ENCODE measurements at regions not wholly inside any gene's neighbourhood (a gene's known extent, or its start where the extent isn't known, plus 50 kb on each side); places are given as distances from the start of the nearest gene placed in this dataset.

DNA sequence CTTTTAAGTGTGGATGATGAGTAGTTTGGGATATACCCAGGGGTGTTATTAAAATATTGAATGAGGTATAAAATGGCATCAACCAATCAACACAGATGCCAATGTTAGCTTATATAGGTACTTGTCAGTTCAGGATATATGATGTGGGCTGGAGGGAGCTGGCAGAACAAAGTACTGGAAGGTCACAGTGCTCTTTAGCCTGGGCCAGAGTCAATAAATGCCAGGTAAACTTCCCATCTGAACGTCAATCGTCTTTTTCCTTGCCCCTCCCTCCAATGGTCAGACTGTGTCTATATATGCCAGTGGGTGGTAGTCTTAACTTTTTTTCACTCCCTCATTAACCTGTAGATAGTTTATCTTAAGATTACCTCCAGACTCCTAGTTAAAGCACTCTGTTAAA lies 140.8 kb upstream of the RBMS1 start:
- no peak for DNase-seq

- DNase-seq = no peak
These were observed 141.9 kb upstream of the RBMS1 start for GRCh38 chr2:160635488-160635887.

- no peak for DNase-seq
These were observed 145.9 kb upstream of the RBMS1 start for GRCh38 chr2:160639472-160639871.

- no peak for DNase-seq
These were observed 153.3 kb upstream of the RBMS1 start for GRCh38 chr2:160646684-160647444.

- DNase-seq = no peak
These were observed 154.5 kb upstream of the RBMS1 start for GRCh38 chr2:160647967-160648685.

DNA sequence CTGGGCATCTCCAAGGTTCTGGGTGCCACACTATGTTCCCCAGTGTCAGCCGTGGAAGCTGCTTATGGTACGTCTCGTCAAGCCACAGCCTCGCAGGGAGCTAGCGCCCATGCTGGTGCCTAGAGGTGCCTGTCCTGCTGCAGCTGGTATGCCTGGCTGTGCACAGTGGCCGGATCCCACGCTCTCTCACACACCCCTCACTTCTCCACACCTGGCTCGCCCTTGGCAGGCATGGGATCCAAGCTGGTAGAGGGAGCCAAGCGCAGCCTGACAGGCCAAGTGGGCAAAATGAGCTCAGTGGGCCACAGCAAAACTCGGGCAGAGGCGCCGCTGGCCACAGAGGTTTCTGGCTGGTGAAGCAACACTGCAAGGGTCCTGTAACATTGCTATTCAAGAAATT lies 156.1 kb upstream of the RBMS1 start:
- DNase-seq = no peak

GRCh38 chr2:160650196-160651118 lies 156.8 kb upstream of the RBMS1 start:
- DNase-seq = no peak

- DNase-seq = no peak
These were observed 158.0 kb upstream of the RBMS1 start for GRCh38 chr2:160651416-160652200.

GRCh38 chr2:160652236-160652635 lies 158.6 kb upstream of the RBMS1 start:
- no peak for DNase-seq

GRCh38 chr2:160657196-160657595 lies 163.6 kb upstream of the RBMS1 start:
- no peak for DNase-seq

GRCh38 chr2:160658851-160659250 lies 165.2 kb upstream of the RBMS1 start:
- DNase-seq = no peak

DNA sequence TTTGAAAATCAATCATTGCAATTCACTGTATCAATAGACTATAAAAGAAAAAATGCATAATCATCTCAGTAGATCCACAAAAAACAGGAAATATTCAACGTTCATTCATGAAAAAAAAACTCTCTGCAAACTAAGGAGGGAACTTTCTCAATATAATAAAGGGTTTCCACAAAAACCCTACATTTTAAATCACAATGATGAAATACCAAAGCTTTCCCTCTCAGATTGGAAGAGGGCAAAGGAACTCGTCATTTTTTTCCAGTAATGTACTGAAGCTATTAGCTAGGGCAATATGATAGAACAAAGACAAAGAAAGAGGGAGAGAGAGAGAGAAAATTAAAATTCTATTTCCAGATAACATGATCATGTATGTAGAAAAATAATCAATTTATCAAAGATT lies 167.1 kb upstream of the RBMS1 start:
- no peak for DNase-seq

GRCh38 chr2:160664603-160665140 lies 171.1 kb upstream of the RBMS1 start:
- no peak for DNase-seq

DNA sequence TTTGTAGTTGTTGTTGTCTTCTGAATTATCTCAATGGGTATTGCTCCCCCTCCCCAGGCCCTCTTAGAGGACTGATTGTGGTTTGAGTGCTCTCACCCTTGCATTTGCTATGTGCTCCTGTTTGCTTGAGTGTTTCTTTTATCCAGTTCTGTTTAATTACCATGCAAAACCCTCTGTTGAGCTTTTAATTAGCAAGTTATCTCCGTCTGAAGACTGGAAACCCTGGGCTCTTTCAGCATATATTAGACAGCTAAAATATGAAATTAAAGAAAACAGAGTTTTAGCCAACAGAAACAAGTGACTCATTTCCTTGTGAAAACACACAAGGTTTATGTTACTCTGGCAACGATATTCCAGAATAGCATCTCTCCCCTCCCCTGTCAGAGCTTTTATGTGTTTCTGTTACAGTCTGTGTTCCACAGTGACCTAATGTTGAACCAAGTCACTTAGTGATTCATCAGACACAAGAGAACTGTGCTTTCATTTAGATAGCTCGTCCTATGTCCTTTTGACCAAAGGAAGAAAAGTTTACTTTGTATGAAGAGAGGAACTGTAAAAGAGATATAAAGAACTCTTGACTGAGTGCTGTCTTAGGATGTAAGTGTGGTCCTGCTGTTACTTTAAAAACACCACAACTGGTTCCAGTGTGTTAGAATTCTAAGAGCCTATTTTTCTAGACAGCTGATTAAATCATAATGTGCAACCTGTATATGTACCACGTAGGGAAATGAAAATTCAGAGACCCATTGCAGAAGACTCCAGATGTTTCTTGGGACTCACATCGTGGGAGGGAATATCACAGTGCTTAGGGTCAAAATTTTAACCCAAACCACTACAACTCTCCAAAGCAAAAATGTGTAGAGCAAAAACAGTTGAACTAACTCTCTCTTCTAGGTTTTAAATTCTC lies 172.8 kb upstream of the RBMS1 start:
- no peak for DNase-seq

- DNase-seq = no peak
These were observed 174.2 kb upstream of the RBMS1 start for GRCh38 chr2:160667811-160668210.

DNA sequence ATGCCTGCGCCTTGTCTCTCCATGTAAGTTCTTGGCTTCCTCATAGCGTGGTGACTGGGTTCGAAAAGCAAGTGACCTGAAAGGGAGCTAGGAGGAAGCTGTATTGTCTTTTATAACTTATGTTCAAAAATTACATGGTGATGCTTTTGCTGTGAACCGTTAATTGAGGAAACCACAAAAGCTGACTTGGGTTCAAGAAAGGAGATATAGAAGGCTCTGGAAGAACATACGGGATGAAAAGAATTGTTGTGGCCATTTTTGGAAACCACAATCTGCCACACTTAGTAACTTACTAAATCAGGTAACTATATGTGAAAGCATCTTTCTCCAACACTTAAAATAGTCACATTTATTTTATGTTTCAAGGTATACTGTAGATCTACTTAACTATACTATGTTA lies 177.0 kb upstream of the RBMS1 start:
- no peak for DNase-seq

- DNase-seq = no peak
These were observed 178.6 kb upstream of the RBMS1 start for GRCh38 chr2:160672211-160672610.

- DNase-seq = no peak
These were observed 180.6 kb upstream of the RBMS1 start for GRCh38 chr2:160674146-160674750.

DNA sequence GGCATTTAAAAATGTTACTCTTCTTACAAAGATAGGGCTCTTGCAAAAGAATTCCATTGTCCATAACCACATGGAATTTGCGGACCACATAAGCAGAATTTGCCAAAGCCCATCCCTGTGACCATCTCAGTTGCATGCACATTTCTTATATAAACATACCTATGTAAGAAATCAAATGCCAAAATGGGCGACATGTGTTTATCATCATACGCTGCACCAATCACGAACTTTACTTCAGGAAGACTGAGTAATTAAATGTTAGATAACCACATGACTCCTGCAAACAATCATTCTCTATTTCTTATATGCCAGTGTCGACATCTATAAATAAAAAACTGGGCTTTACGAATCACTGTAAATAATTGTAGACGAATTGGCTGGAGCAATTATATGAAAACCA lies 186.1 kb upstream of the RBMS1 start:
- DNase-seq = no peak

- no peak for DNase-seq
These were observed 186.7 kb upstream of the RBMS1 start for GRCh38 chr2:160680294-160680693.

- DNase-seq = no peak
These were observed 187.4 kb upstream of the RBMS1 start for GRCh38 chr2:160680974-160681373.

Measured in NCI-H1930 (cell line).